NCI-H526 (cell line): ENCODE measurements at regions not wholly inside any gene's neighbourhood (a gene's known extent, or its start where the extent isn't known, plus 50 kb on each side); places are given as distances from the start of the nearest gene placed in this dataset.

Experiments used
- DNase-seq, 2 experiments: peaks; one replicate each; lab custom pipeline; 2025; lab: John Stamatoyannopoulos, UW

GRCh38 chr1:199333180-199333579 is 694.3 kb upstream of the NR5A2 start:
- DNase-seq: no peak

GRCh38 chr1:199335496-199335895 is 692.0 kb upstream of the NR5A2 start:
- DNase-seq: no peak

GRCh38 chr1:199336745-199337640 is 690.5 kb upstream of the NR5A2 start:
- no peak for DNase-seq

GRCh38 chr1:199338760-199339159 is 688.8 kb upstream of the NR5A2 start:
- DNase-seq: no peak

- no peak for DNase-seq
Observed at GRCh38 chr1:199352351-199352750, 675.2 kb upstream of the NR5A2 start.

GRCh38 chr1:199353906-199354305 is 673.6 kb upstream of the NR5A2 start:
- no peak for DNase-seq

GRCh38 chr1:199356561-199356960 is 670.9 kb upstream of the NR5A2 start:
- DNase-seq: no peak

GRCh38 chr1:199357599-199357998 is 669.9 kb upstream of the NR5A2 start:
- no peak for DNase-seq

- DNase-seq: no peak
Observed at GRCh38 chr1:199362996-199363395, 664.5 kb upstream of the NR5A2 start.

GRCh38 chr1:199373139-199373538 is 654.4 kb upstream of the NR5A2 start:
- no peak for DNase-seq

- DNase-seq: no peak
Observed at GRCh38 chr1:199377211-199377610, 650.3 kb upstream of the NR5A2 start.

GRCh38 chr1:199383793-199384192 is 643.7 kb upstream of the NR5A2 start:
- no peak for DNase-seq

GRCh38 chr1:199394856-199395255 is 632.7 kb upstream of the NR5A2 start:
- DNase-seq: no peak

- no peak for DNase-seq
Observed at GRCh38 chr1:199396456-199396855, 631.1 kb upstream of the NR5A2 start.

GRCh38 chr1:199399996-199400724 is 627.4 kb upstream of the NR5A2 start:
- DNase-seq: no peak

GRCh38 chr1:199403531-199404116 is 623.9 kb upstream of the NR5A2 start:
- DNase-seq: no peak

GRCh38 chr1:199404191-199404590 is 623.3 kb upstream of the NR5A2 start:
- no peak for DNase-seq

- DNase-seq: no peak
Observed at GRCh38 chr1:199404976-199405375, 622.5 kb upstream of the NR5A2 start.

- no peak for DNase-seq
Observed at GRCh38 chr1:199405634-199406196, 621.8 kb upstream of the NR5A2 start.

- DNase-seq: no peak
Observed at GRCh38 chr1:199410462-199410861, 617.0 kb upstream of the NR5A2 start.

- DNase-seq: no peak
Observed at GRCh38 chr1:199411506-199411905, 616.0 kb upstream of the NR5A2 start.

- peak in 1 of 2 experiments; percentile 10 for DNase-seq
Observed at GRCh38 chr1:199422206-199422605, 605.3 kb upstream of the NR5A2 start.

- no peak for DNase-seq
Observed at GRCh38 chr1:199447906-199448305, 579.6 kb upstream of the NR5A2 start.
